OCI-LY1 (cell line): ENCODE measurements at regions not wholly inside any gene's neighbourhood (a gene's known extent, or its start where the extent isn't known, plus 50 kb on each side); places are given as distances from the start of the nearest gene placed in this dataset.

ENCODE experiments used
- H2AFZ ChIP-seq: fragments of 200-600 bp; sonication (generic), shearing (Covaris generic); 2 replicates; pipeline ENCODE4 v1.6.0; 2014; ENCODE audit warnings: antibody characterized with exemption, mild to moderate bottlenecking, low read length
- H3F3A ChIP-seq: fragments of 200-600 bp; sonication (generic), shearing (Covaris generic); 2 replicates; pipeline ENCODE4 v1.6.0; 2014; ENCODE audit warnings: mild to moderate bottlenecking, antibody characterized with exemption, low read length, moderate library complexity; ENCODE audit not compliant: insufficient read depth
- H3K27ac ChIP-seq: fragments of 200-600 bp; sonication (generic); 2 replicates; pipeline ENCODE4 v1.5.1; 2014; ENCODE audit warnings: low read length, mixed run types, mild to moderate bottlenecking, low read depth; ENCODE audit not compliant: poor library complexity, severe bottlenecking
- H3K27me3 ChIP-seq: fragments of 200-600 bp; sonication (generic); 2 replicates; pipeline ENCODE4 v1.6.0; 2014; ENCODE audit warnings: antibody characterized with exemption, mild to moderate bottlenecking, low read length, moderate library complexity; ENCODE audit not compliant: insufficient read depth
- H3K36me3 ChIP-seq: fragments of 200-600 bp; sonication (generic); 2 replicates; pipeline ENCODE4 v1.6.1; 2014; ENCODE audit warnings: mild to moderate bottlenecking, antibody characterized with exemption, low read length, moderate library complexity, mixed read lengths; ENCODE audit not compliant: insufficient read depth
- H3K4me1 ChIP-seq: fragments of 200-600 bp; sonication (generic); 2 replicates; pipeline ENCODE4 v1.5.1; 2014; ENCODE audit warnings: mild to moderate bottlenecking, low read length, moderate library complexity; ENCODE audit not compliant: insufficient read depth, severe bottlenecking
- H3K4me2 ChIP-seq: fragments of 200-600 bp; sonication (generic), shearing (Covaris generic); 2 replicates; pipeline ENCODE4 v1.6.1; 2014; ENCODE audit warnings: low read length
- H3K4me3 ChIP-seq: fragments of 200-600 bp; sonication (generic); 2 replicates; pipeline ENCODE4 v1.5.1; 2014; ENCODE audit warnings: low read length, low read depth, mild to moderate bottlenecking, mixed read lengths; ENCODE audit not compliant: poor library complexity, severe bottlenecking
- H3K79me2 ChIP-seq: fragments of 200-600 bp; shearing (Covaris generic); 2 replicates; pipeline ENCODE4 v1.6.1; 2016; ENCODE audit warnings: mixed run types, low read length, mixed read lengths; ENCODE audit not compliant: insufficient read depth
- H3K9ac ChIP-seq: fragments of 200-600 bp; sonication (generic), shearing (Covaris generic); 2 replicates; pipeline ENCODE4 v1.6.1; 2014; ENCODE audit warnings: mild to moderate bottlenecking, low read length, mixed read lengths
- H3K9me2 ChIP-seq: fragments of 200-600 bp; sonication (generic), shearing (Covaris generic); 2 replicates; pipeline ENCODE4 v1.6.1; 2014; ENCODE audit warnings: low read depth, mild to moderate bottlenecking, low read length, mixed read lengths
- H3K9me3 ChIP-seq: fragments of 200-600 bp; shearing (Covaris generic); 2 replicates; pipeline ENCODE4 v1.6.1; 2014; ENCODE audit warnings: low read length, mixed read lengths
- H4K20me1 ChIP-seq: fragments of 200-600 bp; sonication (generic), shearing (Covaris generic); 2 replicates; pipeline ENCODE4 v1.6.0; 2016; ENCODE audit warnings: mild to moderate bottlenecking, low read length; ENCODE audit not compliant: insufficient read depth
- EZH2 ChIP-seq: fragments of 200-600 bp; sonication (generic), shearing (Covaris generic); IDR thresholded peaks from 2 replicates; pipeline ENCODE4 v1.8.0; 2017; ENCODE audit warnings: borderline replicate concordance, mixed run types, mild to moderate bottlenecking, antibody characterized with exemption, low read length, moderate library complexity, mixed read lengths
- TF ChIP-seq, protein P1 (sequence below): fragments of 200-600 bp; sonication (generic), shearing (Covaris generic); IDR thresholded peaks from 2 replicates; pipeline ENCODE4 v1.5.1; 2017; ENCODE audit warnings: mild to moderate bottlenecking, antibody characterized with exemption, low read length, moderate library complexity, mixed read lengths

- no peaks in the 10 kb centered on the region for H4K20me1 ChIP-seq
- H3K27ac ChIP-seq = no peak overlapping the region
- no peaks in the 10 kb centered on the region for H3K27me3 ChIP-seq
- peaks cover 45% of the 10 kb centered on the region for H3K36me3 ChIP-seq
- no peaks in the 10 kb centered on the region for H3K79me2 ChIP-seq
- H3K9me3 ChIP-seq = no peaks in the 10 kb centered on the region
- H3F3A ChIP-seq = no peaks in the 10 kb centered on the region
- no peaks in the 10 kb centered on the region for H3K4me1 ChIP-seq
- no peaks in the 10 kb centered on the region for H3K9me2 ChIP-seq
- H3K9ac ChIP-seq = no peak overlapping the region
- no peak overlapping the region for H3K4me2 ChIP-seq
- H3K4me3 ChIP-seq = no peak overlapping the region
- TF ChIP-seq, protein P1, sequence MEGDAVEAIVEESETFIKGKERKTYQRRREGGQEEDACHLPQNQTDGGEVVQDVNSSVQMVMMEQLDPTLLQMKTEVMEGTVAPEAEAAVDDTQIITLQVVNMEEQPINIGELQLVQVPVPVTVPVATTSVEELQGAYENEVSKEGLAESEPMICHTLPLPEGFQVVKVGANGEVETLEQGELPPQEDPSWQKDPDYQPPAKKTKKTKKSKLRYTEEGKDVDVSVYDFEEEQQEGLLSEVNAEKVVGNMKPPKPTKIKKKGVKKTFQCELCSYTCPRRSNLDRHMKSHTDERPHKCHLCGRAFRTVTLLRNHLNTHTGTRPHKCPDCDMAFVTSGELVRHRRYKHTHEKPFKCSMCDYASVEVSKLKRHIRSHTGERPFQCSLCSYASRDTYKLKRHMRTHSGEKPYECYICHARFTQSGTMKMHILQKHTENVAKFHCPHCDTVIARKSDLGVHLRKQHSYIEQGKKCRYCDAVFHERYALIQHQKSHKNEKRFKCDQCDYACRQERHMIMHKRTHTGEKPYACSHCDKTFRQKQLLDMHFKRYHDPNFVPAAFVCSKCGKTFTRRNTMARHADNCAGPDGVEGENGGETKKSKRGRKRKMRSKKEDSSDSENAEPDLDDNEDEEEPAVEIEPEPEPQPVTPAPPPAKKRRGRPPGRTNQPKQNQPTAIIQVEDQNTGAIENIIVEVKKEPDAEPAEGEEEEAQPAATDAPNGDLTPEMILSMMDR = no peak
- no peak for TF ChIP-seq EZH2
- no peak overlapping the region for H2AFZ ChIP-seq
Measured at GRCh38 chr7:130868139-130868538, 134.1 kb upstream of the KLF14 start.

DNA sequence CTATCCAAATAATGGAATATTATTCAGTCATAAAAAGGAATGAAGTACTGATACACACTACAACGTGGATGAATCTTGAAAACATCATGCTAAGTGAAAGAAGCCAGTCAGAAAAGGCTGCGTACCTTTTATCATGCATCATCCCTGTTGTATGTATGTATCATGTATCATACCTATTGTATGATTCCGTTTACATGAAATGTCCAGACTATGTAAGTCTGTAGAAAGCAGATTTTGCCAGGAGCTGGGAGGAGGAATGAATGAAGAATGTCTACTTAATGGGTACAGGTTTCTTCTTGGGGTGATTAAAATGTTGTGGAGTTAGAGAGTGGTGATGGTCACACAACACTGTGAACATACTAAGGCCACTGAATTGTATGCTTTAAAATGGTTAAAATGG, 135.9 kb upstream of the KLF14 start:
- H3F3A ChIP-seq = no peaks in the 10 kb centered on the region
- no peak overlapping the region for H3K9ac ChIP-seq
- H3K27me3 ChIP-seq = no peaks in the 10 kb centered on the region
- no peak overlapping the region for H3K4me2 ChIP-seq
- peaks cover 51% of the 10 kb centered on the region for H3K36me3 ChIP-seq
- no peaks in the 10 kb centered on the region for H3K79me2 ChIP-seq
- H3K4me1 ChIP-seq = no peaks in the 10 kb centered on the region
- no peaks in the 10 kb centered on the region for H3K9me2 ChIP-seq
- no peak overlapping the region for H2AFZ ChIP-seq
- H3K9me3 ChIP-seq = no peaks in the 10 kb centered on the region
- no peaks in the 10 kb centered on the region for H4K20me1 ChIP-seq
- TF ChIP-seq, protein P1 = no peak
- TF ChIP-seq EZH2 = no peak
- no peak overlapping the region for H3K4me3 ChIP-seq
- no peak overlapping the region for H3K27ac ChIP-seq

GRCh38 chr7:130872341-130872740, 138.3 kb upstream of the KLF14 start:
- no peak overlapping the region for H3K4me2 ChIP-seq
- H3K9me3 ChIP-seq = no peaks in the 10 kb centered on the region
- H2AFZ ChIP-seq = no peak overlapping the region
- H3K79me2 ChIP-seq = no peaks in the 10 kb centered on the region
- no peaks in the 10 kb centered on the region for H3K27me3 ChIP-seq
- H4K20me1 ChIP-seq = no peaks in the 10 kb centered on the region
- no peak overlapping the region for H3K27ac ChIP-seq
- no peak overlapping the region for H3K4me3 ChIP-seq
- H3K9ac ChIP-seq = no peak overlapping the region
- peaks cover 46% of the 10 kb centered on the region for H3K36me3 ChIP-seq
- peaks cover 14% of the 10 kb centered on the region; the same call in 1 of the 2 replicates for H3F3A ChIP-seq
- TF ChIP-seq, protein P1 = no peak
- no peaks in the 10 kb centered on the region for H3K4me1 ChIP-seq
- H3K9me2 ChIP-seq = no peaks in the 10 kb centered on the region
